Small intestine (tissue), 7 donors: ENCODE measurements at regions not wholly inside any gene's neighbourhood (a gene's known extent, or its start where the extent isn't known, plus 50 kb on each side); places are given as distances from the start of the nearest gene placed in this dataset.
A peak's percentile ranks its signal among the peaks of the same experiment; 100 is the strongest.

Experiments
- DNase-seq, 2 donors: peaks; one replicate each; pipeline versions ENCODE4 v3.0.0 to v3.0.0-alpha.2; 2013
- FAIRE-seq: peaks from 2 replicates; lab custom pipeline; 2012; peaks lifted over from hg19 to GRCh38; lab: Jason Lieb, UNC
- H3K27ac ChIP-seq, 3 donors: one replicate each; pipeline ENCODE4 v1.5.1; 2013; ENCODE audit warnings: low read length in 2 of 3, mild to moderate bottlenecking in 2 of 3, control low read depth in 1 of 3, inconsistent platforms in 1 of 3, low read depth in 1 of 3, moderate library complexity in 1 of 3
- H3K27me3 ChIP-seq, 3 donors: one replicate each; pipeline ENCODE4 v1.6.1; 2013; ENCODE audit warnings: low read length in 3 of 3, inconsistent platforms in 1 of 3; ENCODE audit not compliant: control insufficient read depth in 3 of 3, insufficient read depth in 3 of 3
- H3K36me3 ChIP-seq, 3 donors: one replicate each; pipeline ENCODE4 v1.6.1; 2013; ENCODE audit warnings: low read length in 3 of 3, inconsistent platforms in 1 of 3, low read depth in 1 of 3, mild to moderate bottlenecking in 1 of 3, moderate library complexity in 1 of 3; ENCODE audit not compliant: control insufficient read depth in 3 of 3, insufficient read depth in 2 of 3
- H3K4me1 ChIP-seq, 3 donors: one replicate each; pipeline ENCODE4 v1.6.1; 2013; ENCODE audit warnings: low read length in 2 of 3, inconsistent platforms in 1 of 3, low read depth in 1 of 3, mild to moderate bottlenecking in 1 of 3, moderate library complexity in 1 of 3; ENCODE audit not compliant: control insufficient read depth in 3 of 3, insufficient read depth in 2 of 3
- H3K4me3 ChIP-seq, 3 donors: one replicate each; pipeline ENCODE4 v1.5.1; 2013; ENCODE audit warnings: low read length in 3 of 3, control low read depth in 1 of 3, inconsistent platforms in 1 of 3, low read depth in 1 of 3, mild to moderate bottlenecking in 1 of 3, moderate library complexity in 1 of 3
- H3K9me3 ChIP-seq, 2 donors: one replicate each; pipeline ENCODE4 v1.6.1; 2013; ENCODE audit warnings: low read depth in 1 of 2, low read length in 1 of 2; ENCODE audit not compliant: control insufficient read depth in 2 of 2, insufficient read depth in 1 of 2
- WGBS, 3 donors: extraction: QIAGEN DNeasy Blood & Tissue Kit; methylation state at CpG; one replicate each; pipeline ENCODE4 v1.1.7; 2013; 5-methylcytosine and 5-hydroxymethylcytosine counted together
- donor health status: healthy with polysubstance abuse.
- donor health status: control.
- donor health status: control.
- donor health status: Bipolar disorder and iron deficiency.
- donor health status: healthy.

- Histone ChIP-seq H3K4me1 (no peaks in the 10 kb centered on the region), H3K27ac (no peak overlapping the region), H3K9me3 (peaks cover 0 to 5% of the 10 kb centered on the region in 2 donors), H3K27me3 (no peaks in the 10 kb centered on the region), H3K36me3 (no peaks in the 10 kb centered on the region), H3K4me3 (no peak overlapping the region)
- DNase-seq (no peak), FAIRE-seq (no peak)
- WGBS, 3 donors: 43 to 53% (median 52%) methylated on average over 3 of the region's 3 CpGs
Observed at GRCh38 chr3:106942051-106942450, 435.2 kb upstream of the CCDC54 start.

- no peaks in the 10 kb centered on the region for H3K27me3 ChIP-seq
- H3K36me3 ChIP-seq: no peaks in the 10 kb centered on the region
- H3K9me3 ChIP-seq: peaks cover 0 to 5% of the 10 kb centered on the region in 2 donors
- no peaks in the 10 kb centered on the region for H3K4me1 ChIP-seq
- FAIRE-seq (no peak), DNase-seq (no peak)
- no peak overlapping the region for H3K27ac ChIP-seq
- H3K4me3 ChIP-seq: no peak overlapping the region
Observed at GRCh38 chr3:106943071-106943470, 434.2 kb upstream of the CCDC54 start.

GRCh38 chr3:106945435-106945834, 431.8 kb upstream of the CCDC54 start:
- no peak for DNase-seq

GRCh38 chr3:106946866-106947265, 430.4 kb upstream of the CCDC54 start:
- no peak overlapping the region for H3K4me3 ChIP-seq
- no peak overlapping the region for H3K27ac ChIP-seq
- WGBS, 3 donors: 51 to 60% (median 53%) methylated on average over 3 of the region's 3 CpGs
- no peaks in the 10 kb centered on the region for H3K27me3 ChIP-seq
- no peaks in the 10 kb centered on the region for H3K36me3 ChIP-seq
- DNase-seq: no peak
- no peaks in the 10 kb centered on the region for H3K4me1 ChIP-seq
- no peaks in the 10 kb centered on the region for H3K9me3 ChIP-seq
- no peak for FAIRE-seq

More at GRCh38 chr3:106945435-106945834, 431.8 kb upstream of the CCDC54 start:
- Histone ChIP-seq H3K4me1 (no peaks in the 10 kb centered on the region), H3K4me3 (no peak overlapping the region), H3K27ac (no peak overlapping the region), H3K27me3 (no peaks in the 10 kb centered on the region), H3K9me3 (no peaks in the 10 kb centered on the region), H3K36me3 (no peaks in the 10 kb centered on the region)
- 72 to 77% (median 76%) methylated on average over 6 of the region's 6 CpGs for WGBS, 3 donors
- no peak for FAIRE-seq

GRCh38 chr3:106957029-106957428, 420.2 kb upstream of the CCDC54 start:
- FAIRE-seq: no peak
- H3K4me3 ChIP-seq: no peak overlapping the region
- DNase-seq: no peak
- no peaks in the 10 kb centered on the region for H3K27me3 ChIP-seq
- no peak overlapping the region for H3K27ac ChIP-seq
- H3K9me3 ChIP-seq: no peaks in the 10 kb centered on the region
- H3K4me1 ChIP-seq: no peaks in the 10 kb centered on the region
- 52 to 62% (median 55%) methylated on average over 3 of the region's 3 CpGs for WGBS, 3 donors
- no peaks in the 10 kb centered on the region for H3K36me3 ChIP-seq

- Histone ChIP-seq H3K9me3 (no peaks in the 10 kb centered on the region), H3K27ac (no peak overlapping the region), H3K4me1 (no peaks in the 10 kb centered on the region), H3K4me3 (no peak overlapping the region), H3K36me3 (no peaks in the 10 kb centered on the region), H3K27me3 (no peaks in the 10 kb centered on the region)
- WGBS, 3 donors: 14 to 37% (median 27%) methylated on average over 1 of the region's 1 CpG
- DNase-seq: no peak
- no peak for FAIRE-seq
Observed at GRCh38 chr3:106962993-106963392, 414.2 kb upstream of the CCDC54 start.

- H3K9me3 ChIP-seq: no peaks in the 10 kb centered on the region
- 0 to 7% (median 5%) methylated on average over 1 of the region's 1 CpG for WGBS, 3 donors
- no peak for FAIRE-seq
- no peaks in the 10 kb centered on the region for H3K36me3 ChIP-seq
- no peaks in the 10 kb centered on the region for H3K27me3 ChIP-seq
- H3K4me1 ChIP-seq: no peaks in the 10 kb centered on the region
- no peak overlapping the region for H3K4me3 ChIP-seq
- H3K27ac ChIP-seq: no peak overlapping the region
- peak in 1 of 2 donors; percentile 8 for DNase-seq
Observed at GRCh38 chr3:106963442-106963841, 413.8 kb upstream of the CCDC54 start.

- Histone ChIP-seq H3K27ac (no peak overlapping the region), H3K27me3 (no peaks in the 10 kb centered on the region), H3K4me3 (no peak overlapping the region), H3K9me3 (no peaks in the 10 kb centered on the region), H3K36me3 (no peaks in the 10 kb centered on the region), H3K4me1 (no peaks in the 10 kb centered on the region)
- DNase-seq (no peak), FAIRE-seq (no peak)
- WGBS, 3 donors: 80 to 83% (median 81%) methylated on average over 3 of the region's 3 CpGs
Observed at GRCh38 chr3:106965307-106965706, 411.9 kb upstream of the CCDC54 start.

GRCh38 chr3:106969596-106969995, 407.6 kb upstream of the CCDC54 start:
- Histone ChIP-seq H3K4me3 (no peak overlapping the region), H3K27ac (no peak overlapping the region), H3K9me3 (no peaks in the 10 kb centered on the region), H3K4me1 (no peaks in the 10 kb centered on the region), H3K27me3 (no peaks in the 10 kb centered on the region), H3K36me3 (no peaks in the 10 kb centered on the region)
- FAIRE-seq (no peak), DNase-seq (no peak)
- 47 to 66% (median 55%) methylated on average over 4 of the region's 4 CpGs for WGBS, 3 donors
